SK-N-SH (cell line): ENCODE measurements at regions not wholly inside any gene's neighbourhood (a gene's known extent, or its start where the extent isn't known, plus 50 kb on each side); places are given as distances from the start of the nearest gene placed in this dataset.

ENCODE experiments used
- CTCF ChIA-PET: fragments of 300-600, 350-600 bp; formaldehyde crosslinking; extraction: SDS; loops from one replicate; lab custom pipeline; 2021; lab: Yijun Ruan, JAX
- POLR2A ChIA-PET: fragments of 350-600 bp; sonication (Branson Sonifier 250); formaldehyde crosslinking; extraction: SDS; loops from one replicate; lab custom pipeline; 2020; ENCODE audit warnings: antibody characterized with exemption, inconsistent platforms; lab: Yijun Ruan, JAX
- DNase-seq: peaks from one replicate; pipeline ENCODE4 v3.0.0; 2012
- H2AFZ ChIP-seq: fragments of 200-600 bp; sonication (generic); 2 replicates; pipeline ENCODE4 v1.8.1; 2016; ENCODE audit warnings: antibody characterized with exemption, mild to moderate bottlenecking, low read depth
- H3F3A ChIP-seq: fragments of 200-600 bp; sonication (generic); replicated peaks from 2 replicates; pipeline ENCODE3; 2016; ENCODE audit warnings: antibody characterized with exemption, mild to moderate bottlenecking; ENCODE audit not compliant: insufficient read depth
- H3K27ac ChIP-seq, 2 experiments: fragments of 200-500 bp in 1 of 2; fragments of 200-600 bp in 1 of 2; sonication (Bioruptor generic) in 1 of 2; sonication (generic), shearing (Covaris generic) in 1 of 2; 2 replicates each; pipeline versions ENCODE4 v1.5.1 to v1.6.1; 2014 to 2016; ENCODE audit warnings: low read depth in 2 of 2, inconsistent platforms in 1 of 2, low read length in 1 of 2, mild to moderate bottlenecking in 1 of 2, mixed read lengths in 1 of 2
- H3K27me3 ChIP-seq: fragments of 200-600 bp; sonication (generic), shearing (Covaris generic); 2 replicates; pipeline ENCODE4 v1.6.1; 2016; ENCODE audit warnings: mixed run types; ENCODE audit not compliant: insufficient read depth
- H3K36me3 ChIP-seq, 2 experiments: fragments of 200-500 bp in 1 of 2; fragments of 200-600 bp in 1 of 2; sonication (Bioruptor generic) in 1 of 2; sonication (generic) in 1 of 2; replicated peaks in 1 of 2; 2 replicates each; pipeline versions ENCODE3 to v1.5.1; 2014 to 2016; ENCODE audit warnings: low read length in 1 of 2, mild to moderate bottlenecking in 1 of 2; ENCODE audit not compliant: insufficient read depth in 2 of 2, control insufficient read depth in 1 of 2
- H3K4me1 ChIP-seq, 2 experiments: fragments of 200-500 bp in 1 of 2; fragments of 200-600 bp in 1 of 2; sonication (Bioruptor generic) in 1 of 2; sonication (generic), shearing (Covaris generic) in 1 of 2; 2 replicates each; pipeline versions ENCODE4 v1.5.1 to v1.6.1; 2014 to 2016; ENCODE audit warnings: low read depth in 1 of 2, low read length in 1 of 2, mixed run types in 1 of 2; ENCODE audit not compliant: insufficient read depth in 2 of 2, control insufficient read depth in 1 of 2
- H3K4me2 ChIP-seq: fragments of 200-600 bp; sonication (generic), shearing (Covaris generic); 2 replicates; pipeline ENCODE4 v1.6.1; 2017; ENCODE audit warnings: mixed run types
- H3K4me3 ChIP-seq, 2 experiments: fragments of 200-500 bp in 1 of 2; fragments of 200-600 bp in 1 of 2; sonication (Bioruptor generic) in 1 of 2; sonication (generic), shearing (Covaris generic) in 1 of 2; 2 replicates each; pipeline versions ENCODE4 v1.5.1 to v1.8.1; 2014 to 2016; ENCODE audit warnings: low read depth in 2 of 2, inconsistent platforms in 1 of 2, low read length in 1 of 2, mild to moderate bottlenecking in 1 of 2, mixed read lengths in 1 of 2, moderate library complexity in 1 of 2
- H3K79me2 ChIP-seq: fragments of 200-600 bp; sonication (generic); 2 replicates; pipeline ENCODE4 v1.8.1; 2017; ENCODE audit warnings: mild to moderate bottlenecking; ENCODE audit not compliant: insufficient read depth
- H3K9ac ChIP-seq: fragments of 200-600 bp; sonication (generic); 2 replicates; pipeline ENCODE4 v1.6.1; 2017; ENCODE audit warnings: mixed run types
- H3K9me2 ChIP-seq: fragments of 200-600 bp; sonication (generic); 2 replicates; pipeline ENCODE4 v1.6.1; 2017; ENCODE audit warnings: mixed run types
- H3K9me3 ChIP-seq: fragments of 200-600 bp; sonication (generic); 2 replicates; pipeline ENCODE4 v1.6.1; 2017; ENCODE audit warnings: mixed run types, mild to moderate bottlenecking, moderate library complexity
- H4K20me1 ChIP-seq: fragments of 200-600 bp; sonication (generic); 2 replicates; pipeline ENCODE4 v1.6.1; 2017; ENCODE audit warnings: mild to moderate bottlenecking, mixed run types; ENCODE audit not compliant: insufficient read depth
- CHD2 ChIP-seq: fragments of 150-350 bp; IDR thresholded peaks from 2 replicates; pipeline ENCODE4 v1.6.1; 2018; ENCODE audit warnings: low read length; ENCODE audit not compliant: partially characterized antibody
- EP300 ChIP-seq, 2 experiments: IDR thresholded peaks; 2 replicates each; pipeline versions ENCODE4 v1.4.0 to v1.6.1; 2012; ENCODE audit warnings: borderline replicate concordance in 1 of 2, low read depth in 1 of 2, low read length in 1 of 2
- EZH2phosphoT487 ChIP-seq: fragments of 200-600 bp; sonication (generic); IDR thresholded peaks from 2 replicates; pipeline ENCODE4 v1.6.1; 2017; ENCODE audit warnings: low read depth, mixed run types, mild to moderate bottlenecking, antibody characterized with exemption, moderate library complexity, borderline replicate concordance
- FOXM1 ChIP-seq: IDR thresholded peaks from 2 replicates; pipeline ENCODE4 v1.4.0; 2012; ENCODE audit warnings: low read depth, mild to moderate bottlenecking
- NRF1 ChIP-seq: IDR thresholded peaks from 2 replicates; pipeline ENCODE4 v1.6.1; 2012; ENCODE audit warnings: low read depth, mild to moderate bottlenecking, low read length
- PBX3 ChIP-seq: IDR thresholded peaks from 2 replicates; pipeline ENCODE4; 2012
- REST ChIP-seq: IDR thresholded peaks from 2 replicates; pipeline ENCODE4 v1.6.1; 2012; ENCODE audit warnings: mild to moderate bottlenecking, low read depth, low read length, moderate library complexity
- RXRA ChIP-seq: IDR thresholded peaks from 2 replicates; pipeline ENCODE4 v1.4.0; 2012; ENCODE audit warnings: low read depth, mild to moderate bottlenecking, borderline replicate concordance
- TAF1 ChIP-seq: IDR thresholded peaks from 2 replicates; pipeline ENCODE4 v1.6.1; 2012; ENCODE audit warnings: low read depth, mild to moderate bottlenecking, low read length, moderate library complexity, borderline replicate concordance
- TEAD4 ChIP-seq: IDR thresholded peaks from 2 replicates; pipeline ENCODE4 v1.4.0; 2012; ENCODE audit warnings: mild to moderate bottlenecking, borderline replicate concordance; ENCODE audit not compliant: insufficient read depth
- USF1 ChIP-seq: IDR thresholded peaks from 2 replicates; pipeline ENCODE4 v1.4.0; 2012; ENCODE audit warnings: low read depth, borderline replicate concordance
- USF2 ChIP-seq: fragments of 150-350 bp; IDR thresholded peaks from 2 replicates; pipeline ENCODE4 v1.6.1; 2017; ENCODE audit warnings: antibody characterized with exemption, low read length, low read depth, borderline replicate concordance
- ZBTB33 ChIP-seq: IDR thresholded peaks from 2 replicates; pipeline ENCODE4 v1.4.0; 2012; ENCODE audit warnings: low read depth, borderline replicate concordance
- WGBS: methylation state at CpG from one replicate; pipeline ENCODE4 v1.1.6; 2017; ENCODE audit warnings: low lambda C conversion rate; 5-methylcytosine and 5-hydroxymethylcytosine counted together

- POLR2A ChIA-PET: no interaction called here
- H3K27ac ChIP-seq: no peak overlapping the region
- H3F3A ChIP-seq: no peaks in the 10 kb centered on the region
- no peak for DNase-seq
- no peak overlapping the region for H3K9ac ChIP-seq
- no peaks in the 10 kb centered on the region for H3K9me3 ChIP-seq
- no peak overlapping the region for H3K4me3 ChIP-seq
- H3K4me2 ChIP-seq: no peak overlapping the region
- whole genome bisulfite sequencing: 3% methylated on average over 2 of the region's 2 CpGs
- no peaks in the 10 kb centered on the region for H3K4me1 ChIP-seq
- no peak overlapping the region for H2AFZ ChIP-seq
- no peaks in the 10 kb centered on the region for H3K27me3 ChIP-seq
- no peaks in the 10 kb centered on the region for H3K9me2 ChIP-seq
- no peaks in the 10 kb centered on the region for H3K79me2 ChIP-seq
- no peaks in the 10 kb centered on the region for H4K20me1 ChIP-seq
- H3K36me3 ChIP-seq: no peaks in the 10 kb centered on the region
- CTCF ChIA-PET: no interaction called here
- TF ChIP-seq CHD2 (no peak), EP300 (IDR thresholded peaks at IDR 0.05; ENCODE audit: borderline replicate concordance in 1 of 2, low read depth in 1 of 2, low read length in 1 of 2) (no peak), PBX3 (no peak), FOXM1 (no peak), USF2 (no peak), TEAD4 (no peak), NRF1 (no peak), ZBTB33 (no peak), REST (no peak), RXRA (no peak), EZH2phosphoT487 (no peak), USF1 (no peak), TAF1 (no peak)
Observed at GRCh38 chr5:40312205-40312604, 367.5 kb upstream of the PTGER4 start.
